Left ventricle myocardium inferior (tissue), 1 donor: ENCODE measurements at regions not wholly inside any gene's neighbourhood (a gene's known extent, or its start where the extent isn't known, plus 50 kb on each side); places are given as distances from the start of the nearest gene placed in this dataset.
"Not testable (repeated sequence)": the region's sequence is repeated elsewhere in the genome, so short reads cannot be mapped to it uniquely, and the experiment has no call there.

ENCODE experiments used
- DNase-seq: peaks from one replicate; pipeline ENCODE4 v3.0.0-alpha.2; 2020
- H3K27ac ChIP-seq: fragments of 200-600 bp; replicated peaks from 2 replicates; pipeline ENCODE4 v1.8.0; 2021
- H3K27me3 ChIP-seq: fragments of 200-600 bp; 2 replicates; pipeline ENCODE4 v1.8.0; 2021; ENCODE audit warnings: low read depth
- H3K36me3 ChIP-seq: fragments of 200-600 bp; 2 replicates; pipeline ENCODE4 v1.8.0; 2021
- H3K4me1 ChIP-seq: fragments of 200-600 bp; 2 replicates; pipeline ENCODE4 v1.8.0; 2021
- H3K4me3 ChIP-seq: fragments of 200-600 bp; 2 replicates; pipeline ENCODE4 v1.8.0; 2021; ENCODE audit warnings: mild to moderate bottlenecking, moderate library complexity
- H3K9me3 ChIP-seq: fragments of 200-600 bp; replicated peaks from 2 replicates; pipeline ENCODE4 v1.8.0; 2021
- CTCF ChIP-seq: fragments of 200-600 bp; IDR thresholded peaks from 2 replicates; pipeline ENCODE4 v1.8.0; 2021; ENCODE audit warnings: antibody characterized with exemption, mild to moderate bottlenecking, borderline replicate concordance
- intact Hi-C: fragments of 100-400 bp; cut with micrococcal nuclease; formaldehyde crosslinking; loops from one replicate; pipeline ENCODE4 v1.11.0; 2022
- donor health status: DM: no; HTN: yes; CAD: no; lungs with severe emphysema.

- intact Hi-C loops, result no loop called here
- H3K27me3 ChIP-seq, result peaks cover 70% of the 10 kb centered on the region
- H3K36me3 ChIP-seq, result no peaks in the 10 kb centered on the region
- no peaks in the 10 kb centered on the region for H3K9me3 ChIP-seq
- no peak overlapping the region for H3K27ac ChIP-seq
- TF ChIP-seq CTCF, result no peak
- no peak overlapping the region for H3K4me3 ChIP-seq
- no peaks in the 10 kb centered on the region for H3K4me1 ChIP-seq
- DNase-seq, result no peak
These were observed 174.6 kb upstream of the SFSWAP start for GRCh38 chr12:131536337-131536736.

- Histone ChIP-seq H3K4me3 (no peak overlapping the region), H3K27ac (no peak overlapping the region), H3K4me1 (no peaks in the 10 kb centered on the region), H3K9me3 (no peaks in the 10 kb centered on the region), H3K36me3 (no peaks in the 10 kb centered on the region), H3K27me3 (peaks cover 70% of the 10 kb centered on the region)
- no peak for TF ChIP-seq CTCF
- DNase-seq, result no peak
- intact Hi-C loops, result no loop called here
These were observed 174.1 kb upstream of the SFSWAP start for GRCh38 chr12:131536766-131537165.

GRCh38 chr12:131537267-131537958 is 173.5 kb upstream of the SFSWAP start:
- Histone ChIP-seq H3K4me3 (no peak overlapping the region), H3K27me3 (peaks cover 70% of the 10 kb centered on the region), H3K4me1 (no peaks in the 10 kb centered on the region), H3K36me3 (no peaks in the 10 kb centered on the region), H3K27ac (no peak overlapping the region), H3K9me3 (no peaks in the 10 kb centered on the region)
- TF ChIP-seq CTCF, result no peak
- intact Hi-C loops, result no loop called here
- no peak for DNase-seq

- no peak overlapping the region for H3K4me3 ChIP-seq
- H3K36me3 ChIP-seq, result no peaks in the 10 kb centered on the region
- DNase-seq, result no peak
- no peak for TF ChIP-seq CTCF
- H3K27me3 ChIP-seq, result peaks cover 69% of the 10 kb centered on the region
- no peak overlapping the region for H3K27ac ChIP-seq
- intact Hi-C loops, result no loop called here
- H3K9me3 ChIP-seq, result peaks cover under 1% of the 10 kb centered on the region
- H3K4me1 ChIP-seq, result no peaks in the 10 kb centered on the region
These were observed 171.5 kb upstream of the SFSWAP start for GRCh38 chr12:131539381-131539780.

GRCh38 chr12:131540138-131540623 is 170.7 kb upstream of the SFSWAP start:
- peaks cover 8% of the 10 kb centered on the region for H3K9me3 ChIP-seq
- DNase-seq, result no peak
- H3K4me3 ChIP-seq, result no peak overlapping the region
- peaks cover 67% of the 10 kb centered on the region for H3K27me3 ChIP-seq
- H3K4me1 ChIP-seq, result no peaks in the 10 kb centered on the region
- TF ChIP-seq CTCF, result no peak
- intact Hi-C loops, result no loop called here
- no peaks in the 10 kb centered on the region for H3K36me3 ChIP-seq
- no peak overlapping the region for H3K27ac ChIP-seq

GRCh38 chr12:131541512-131541911 is 169.4 kb upstream of the SFSWAP start:
- H3K27ac ChIP-seq, intact Hi-C loops, H3K4me1 ChIP-seq, DNase-seq, H3K36me3 ChIP-seq, H3K4me3 ChIP-seq: not testable (repeated sequence)
- Histone ChIP-seq H3K27me3 (peaks cover 68% of the 10 kb centered on the region), H3K9me3 (peaks cover 10% of the 10 kb centered on the region)
